GM10266 (cell line): ENCODE measurements at regions not wholly inside any gene's neighbourhood (a gene's known extent, or its start where the extent isn't known, plus 50 kb on each side); places are given as distances from the start of the nearest gene placed in this dataset.

Experiments used
- DNase-seq: peaks from one replicate; pipeline ENCODE4 v3.0.0; 2012; ENCODE audit errors: extremely low spot score
- TF ChIP-seq, protein P1 (sequence below): IDR thresholded peaks from 2 replicates; pipeline ENCODE4 v1.5.1; 2012; ENCODE audit warnings: mild to moderate bottlenecking, low read depth; ENCODE audit not compliant: control insufficient read depth, insufficient read depth; ENCODE audit errors: missing control alignments

DNA sequence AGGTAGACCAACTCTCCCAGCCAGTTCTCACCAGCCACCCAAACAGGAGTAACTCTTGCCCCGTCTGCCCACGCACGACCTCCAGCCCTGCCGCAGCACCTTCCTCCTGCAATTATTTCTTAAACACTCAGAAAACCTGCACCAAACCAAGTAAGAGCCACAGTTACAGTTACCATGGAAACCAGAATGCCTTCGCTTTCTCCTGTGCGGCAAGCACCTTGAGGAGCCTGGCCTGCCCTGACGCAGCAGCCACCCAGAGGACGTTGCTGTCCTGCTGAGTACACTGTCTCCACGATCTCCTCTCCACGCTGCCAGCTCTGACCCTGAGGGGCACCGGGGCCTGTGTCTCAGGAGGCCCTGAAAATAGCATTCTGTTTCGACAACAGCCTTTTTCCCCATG lies 94.3 kb upstream of the SMIM21 start:
- no peak for DNase-seq
- TF ChIP-seq, protein P1, sequence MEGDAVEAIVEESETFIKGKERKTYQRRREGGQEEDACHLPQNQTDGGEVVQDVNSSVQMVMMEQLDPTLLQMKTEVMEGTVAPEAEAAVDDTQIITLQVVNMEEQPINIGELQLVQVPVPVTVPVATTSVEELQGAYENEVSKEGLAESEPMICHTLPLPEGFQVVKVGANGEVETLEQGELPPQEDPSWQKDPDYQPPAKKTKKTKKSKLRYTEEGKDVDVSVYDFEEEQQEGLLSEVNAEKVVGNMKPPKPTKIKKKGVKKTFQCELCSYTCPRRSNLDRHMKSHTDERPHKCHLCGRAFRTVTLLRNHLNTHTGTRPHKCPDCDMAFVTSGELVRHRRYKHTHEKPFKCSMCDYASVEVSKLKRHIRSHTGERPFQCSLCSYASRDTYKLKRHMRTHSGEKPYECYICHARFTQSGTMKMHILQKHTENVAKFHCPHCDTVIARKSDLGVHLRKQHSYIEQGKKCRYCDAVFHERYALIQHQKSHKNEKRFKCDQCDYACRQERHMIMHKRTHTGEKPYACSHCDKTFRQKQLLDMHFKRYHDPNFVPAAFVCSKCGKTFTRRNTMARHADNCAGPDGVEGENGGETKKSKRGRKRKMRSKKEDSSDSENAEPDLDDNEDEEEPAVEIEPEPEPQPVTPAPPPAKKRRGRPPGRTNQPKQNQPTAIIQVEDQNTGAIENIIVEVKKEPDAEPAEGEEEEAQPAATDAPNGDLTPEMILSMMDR, result no peak

DNA sequence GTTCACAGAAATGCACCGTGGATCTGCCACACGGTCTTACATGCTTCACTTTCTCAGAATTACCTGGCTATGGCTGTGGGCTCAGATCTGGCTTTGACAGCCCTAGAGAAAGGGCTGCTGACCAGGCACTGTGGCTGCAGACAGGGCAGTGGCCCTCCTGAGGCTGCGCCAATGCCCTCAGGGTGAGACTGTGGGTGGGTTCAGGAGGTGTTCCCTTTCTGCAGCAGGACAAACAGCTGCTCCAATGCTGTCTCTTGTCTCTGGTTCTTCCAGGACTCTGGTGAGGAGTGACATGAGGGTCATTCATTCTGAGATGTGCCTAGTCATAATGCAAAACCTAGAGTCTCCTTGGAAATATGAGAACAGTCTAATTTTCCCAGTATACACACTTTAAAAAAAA lies 90.5 kb upstream of the SMIM21 start:
- DNase-seq, result no peak
- TF ChIP-seq, protein P1, result no peak

DNA sequence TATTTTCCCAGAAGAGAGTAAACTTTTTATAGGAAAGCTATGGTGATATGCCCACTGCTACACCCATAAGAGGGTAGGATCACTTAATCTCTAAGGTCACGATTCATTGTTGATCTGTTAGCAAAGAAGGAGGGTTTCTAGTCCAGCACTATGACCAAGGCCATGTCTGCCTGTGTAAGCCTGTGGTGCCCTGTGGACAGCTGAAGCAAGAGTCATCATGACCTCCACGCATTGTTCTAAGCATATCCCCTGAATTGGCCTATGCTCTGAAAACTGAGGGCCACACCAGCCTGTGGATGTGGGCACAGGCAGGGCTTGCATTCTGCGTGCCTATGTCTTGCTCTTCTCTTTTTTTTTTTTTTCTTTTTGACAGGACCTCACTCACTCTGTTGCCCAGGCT lies 89.8 kb upstream of the SMIM21 start:
- TF ChIP-seq, protein P1, result no peak
- DNase-seq, result no peak

DNA sequence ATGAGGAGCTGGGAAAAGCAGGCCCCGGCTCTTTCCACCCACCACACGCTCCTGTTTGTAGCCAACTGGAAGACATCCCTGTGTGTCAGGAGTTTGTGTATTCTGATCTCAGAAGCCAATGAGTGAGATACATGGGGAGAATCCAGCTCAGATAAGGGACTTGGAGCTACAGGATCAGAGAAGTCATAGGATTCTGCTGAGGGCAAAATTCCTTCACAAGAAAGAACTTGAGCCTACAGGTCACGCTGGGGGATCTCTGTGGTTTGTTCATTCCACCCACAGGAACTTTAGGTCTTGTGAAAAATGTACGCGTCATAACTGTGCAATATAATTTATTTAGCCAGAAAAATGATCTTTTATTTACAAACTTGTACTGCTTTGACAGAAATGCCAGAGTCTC lies 80.1 kb upstream of the SMIM21 start:
- DNase-seq, result no peak

DNA sequence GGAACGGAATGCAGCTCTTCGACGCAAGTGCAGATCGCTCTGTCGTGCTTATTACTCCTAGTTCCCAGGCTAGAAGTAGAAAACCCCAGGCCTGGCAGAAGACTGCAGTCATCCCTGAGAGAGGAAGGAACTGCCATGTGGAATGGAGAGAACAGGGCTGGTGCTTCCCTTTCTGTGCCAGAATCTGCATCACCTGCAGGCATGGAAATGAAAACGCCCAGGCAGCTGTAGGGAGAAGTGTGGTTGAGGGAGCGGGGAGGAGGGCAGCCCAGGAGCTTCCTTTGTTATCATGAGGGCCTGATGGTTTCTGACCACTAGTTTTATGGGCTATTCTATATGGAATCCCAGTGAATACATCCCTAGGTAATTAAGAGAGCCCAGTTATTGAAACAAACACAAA lies 79.4 kb upstream of the SMIM21 start:
- DNase-seq, result no peak
- TF ChIP-seq, protein P1, result no peak

More for the DNA sequence above, 80.1 kb upstream of the SMIM21 start:
- TF ChIP-seq, protein P1, result no peak

DNA sequence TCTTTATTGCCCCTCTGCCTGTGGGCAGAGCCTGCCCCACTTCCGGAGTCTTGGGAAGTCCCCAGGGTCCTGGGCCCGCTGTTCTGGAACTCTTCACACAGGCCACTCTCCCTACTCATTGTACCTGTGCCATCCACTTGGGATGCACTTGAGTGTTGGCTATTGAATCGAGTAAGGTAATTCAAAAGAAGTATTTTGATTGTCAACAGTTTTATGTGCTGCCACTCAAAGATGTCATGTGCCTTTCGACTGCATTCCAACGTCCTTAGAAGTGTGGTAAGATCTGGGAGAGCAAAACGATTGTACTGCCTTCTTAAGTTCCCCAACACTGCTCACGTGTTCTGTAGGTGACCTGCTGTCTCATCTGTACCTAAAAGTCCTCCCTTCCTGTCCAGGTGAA lies 77.0 kb upstream of the SMIM21 start:
- TF ChIP-seq, protein P1, result no peak
- no peak for DNase-seq

DNA sequence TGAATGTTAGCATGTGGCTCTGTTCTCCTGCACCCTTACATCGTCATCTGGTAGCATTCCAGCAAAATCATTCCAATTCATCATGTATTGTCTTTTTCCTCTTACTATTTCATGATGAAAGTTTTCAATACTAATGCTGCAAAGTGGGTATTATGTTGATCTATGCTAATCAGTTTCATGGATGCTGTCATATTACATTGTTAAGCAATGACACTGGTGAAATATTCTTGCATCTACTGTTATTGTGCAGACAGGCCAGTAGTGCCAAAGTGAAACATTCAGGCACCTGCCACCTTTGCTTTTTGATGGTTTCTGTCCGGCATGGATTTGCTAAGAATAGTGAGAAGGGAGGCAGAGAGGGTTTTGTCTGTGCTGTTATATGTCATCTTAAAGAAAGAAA lies 76.1 kb upstream of the SMIM21 start:
- TF ChIP-seq, protein P1, result no peak
- no peak for DNase-seq

DNA sequence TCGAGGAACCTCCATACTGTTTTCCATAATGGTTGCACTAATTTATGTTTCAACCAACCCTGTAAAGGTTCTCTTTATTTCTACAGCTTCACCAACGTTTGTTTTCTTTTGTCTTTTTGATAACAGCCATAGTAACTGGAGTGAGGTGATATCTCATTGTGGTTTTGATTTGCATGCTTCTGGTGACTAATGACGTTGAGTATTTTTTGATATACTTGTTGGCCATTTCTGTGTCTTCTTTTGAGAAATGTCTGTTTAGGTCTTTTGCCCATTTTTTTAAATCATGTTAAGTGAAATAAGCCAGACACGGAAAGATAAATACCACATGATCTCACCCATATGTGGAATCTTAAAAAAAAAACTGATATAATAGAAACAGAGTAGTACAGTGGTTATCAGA lies 74.8 kb upstream of the SMIM21 start:
- TF ChIP-seq, protein P1, result no peak
- DNase-seq, result no peak
